DMS153 treated with DMSO at 0.1 percent for 48 hours (cell line): ENCODE measurements at regions not wholly inside any gene's neighbourhood (a gene's known extent, or its start where the extent isn't known, plus 50 kb on each side); places are given as distances from the start of the nearest gene placed in this dataset.
A peak's percentile ranks its signal among the peaks of the same experiment; 100 is the strongest.
"Not testable (repeated sequence)": the region's sequence is repeated elsewhere in the genome, so short reads cannot be mapped to it uniquely, and the experiment has no call there.

ENCODE experiments used
- DNase-seq: peaks from one replicate; lab custom pipeline; 2025; ENCODE audit not compliant: unreplicated experiment; lab: John Stamatoyannopoulos, UW

- no peak for DNase-seq
These were observed 127.3 kb downstream of the TENT5A start for GRCh38 chr6:81625216-81625615.

GRCh38 chr6:81624453-81624852, 128.0 kb downstream of the TENT5A start:
- DNase-seq: no peak

- DNase-seq: no peak
These were observed 129.2 kb downstream of the TENT5A start for GRCh38 chr6:81623106-81623759.

- no peak for DNase-seq
These were observed 130.6 kb downstream of the TENT5A start for GRCh38 chr6:81621816-81622395.

GRCh38 chr6:81614292-81614691, 138.2 kb downstream of the TENT5A start:
- peak; percentile 84 for DNase-seq

- DNase-seq: no peak
These were observed 138.9 kb downstream of the TENT5A start for GRCh38 chr6:81613606-81614005.

- DNase-seq: no peak
These were observed 140.3 kb downstream of the TENT5A start for GRCh38 chr6:81612136-81612535.

GRCh38 chr6:81609736-81610135, 142.7 kb downstream of the TENT5A start:
- DNase-seq: no peak

GRCh38 chr6:81608776-81609175, 143.7 kb downstream of the TENT5A start:
- DNase-seq: no peak

- DNase-seq: no peak
These were observed 145.5 kb downstream of the TENT5A start for GRCh38 chr6:81606965-81607381.

- no peak for DNase-seq
These were observed 147.0 kb downstream of the TENT5A start for GRCh38 chr6:81605526-81605925.

GRCh38 chr6:81601918-81602317, 150.6 kb downstream of the TENT5A start:
- no peak for DNase-seq

- DNase-seq: not testable (repeated sequence)
These were observed 152.0 kb downstream of the TENT5A start for GRCh38 chr6:81600488-81600887.

- DNase-seq: no peak
These were observed 158.0 kb downstream of the TENT5A start for GRCh38 chr6:81594501-81594900.

- DNase-seq: no peak
These were observed 162.2 kb downstream of the TENT5A start for GRCh38 chr6:81590314-81590691.

- no peak for DNase-seq
These were observed 162.8 kb downstream of the TENT5A start for GRCh38 chr6:81589465-81590313.

- DNase-seq: not testable (repeated sequence)
These were observed 166.8 kb downstream of the TENT5A start for GRCh38 chr6:81585686-81586085.

- DNase-seq: not testable (repeated sequence)
These were observed 168.3 kb downstream of the TENT5A start for GRCh38 chr6:81584156-81584555.

- no peak for DNase-seq
These were observed 177.0 kb downstream of the TENT5A start for GRCh38 chr6:81575442-81575841.

- no peak for DNase-seq
These were observed 180.5 kb downstream of the TENT5A start for GRCh38 chr6:81572020-81572419.

GRCh38 chr6:81570681-81571080, 181.8 kb downstream of the TENT5A start:
- DNase-seq: no peak

GRCh38 chr6:81568973-81569372, 183.5 kb downstream of the TENT5A start:
- DNase-seq: no peak
